GM12875 (cell line): ENCODE measurements at regions not wholly inside any gene's neighbourhood (a gene's known extent, or its start where the extent isn't known, plus 50 kb on each side); places are given as distances from the start of the nearest gene placed in this dataset.

Source experiments
- H3K4me3 ChIP-seq: one replicate; pipeline ENCODE4 v1.5.1; 2011; ENCODE audit warnings: low read depth, low read length, control low read depth
- CTCF ChIP-seq: IDR thresholded peaks from 2 replicates; pipeline ENCODE4 v1.5.1; 2011; ENCODE audit warnings: low read depth, mild to moderate bottlenecking, control low read depth, inconsistent platforms, low read length, moderate library complexity, borderline replicate concordance; ENCODE audit not compliant: insufficient read depth

- TF ChIP-seq CTCF, result no peak
- H3K4me3 ChIP-seq, result no peak overlapping the region
Observed at GRCh38 chr2:76446872-76447271, 736.2 kb upstream of the GCFC2 start.

- no peak for TF ChIP-seq CTCF
- H3K4me3 ChIP-seq, result no peak overlapping the region
Observed at GRCh38 chr2:76445880-76446279, 735.2 kb upstream of the GCFC2 start.

GRCh38 chr2:76444732-76445131, 734.0 kb upstream of the GCFC2 start:
- no peak overlapping the region for H3K4me3 ChIP-seq
- TF ChIP-seq CTCF, result no peak

GRCh38 chr2:76437564-76437963, 726.8 kb upstream of the GCFC2 start:
- H3K4me3 ChIP-seq, result no peak overlapping the region
- no peak for TF ChIP-seq CTCF

- no peak for TF ChIP-seq CTCF
- no peak overlapping the region for H3K4me3 ChIP-seq
Observed at GRCh38 chr2:76429374-76429773, 718.7 kb upstream of the GCFC2 start.

GRCh38 chr2:76427452-76427851, 716.7 kb upstream of the GCFC2 start:
- no peak overlapping the region for H3K4me3 ChIP-seq
- TF ChIP-seq CTCF, result no peak

- TF ChIP-seq CTCF, result no peak
- no peak overlapping the region for H3K4me3 ChIP-seq
Observed at GRCh38 chr2:76415821-76416220, 705.1 kb upstream of the GCFC2 start.
